ENCODE measurements at regions not wholly inside any gene's neighbourhood (a gene's known extent, or its start where the extent isn't known, plus 50 kb on each side); places are given as distances from the start of the nearest gene placed in this dataset.

DNA sequence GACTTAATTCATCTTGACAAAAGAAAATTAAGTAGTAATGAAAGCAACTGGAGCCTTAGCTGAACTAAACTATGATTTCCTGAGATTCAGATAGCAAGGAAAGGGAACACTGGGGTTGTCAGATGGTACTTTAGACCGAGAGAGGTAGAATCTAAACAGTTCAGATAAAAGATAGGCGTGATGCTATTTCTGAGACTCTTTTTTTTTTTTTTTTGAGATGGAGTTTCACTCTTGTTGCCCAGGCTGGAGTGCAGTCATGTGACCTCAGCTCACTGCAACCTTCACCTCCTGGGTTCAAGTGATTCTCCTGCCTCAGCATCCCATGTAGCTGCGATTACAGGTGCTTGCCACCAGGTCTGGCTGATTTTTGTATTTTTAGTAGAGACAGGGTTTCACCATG is 279.9 kb upstream of the UMPS start:
- CTCF ChIA-PET (ENCODE audit: low intra/inter-chr PET ratio, low total read pairs) = no interaction called here
- no peak for ATAC-seq
- WGBS (ENCODE audit: low lambda C conversion rate) = 3% methylated on average over 3 of the region's 3 CpGs
- no peaks in the 10 kb centered on the region for H3K4me1 ChIP-seq (ENCODE audit: insufficient read depth, low read length)
- in situ Hi-C loops (cut with HindIII; ENCODE audit: extremely low pct_ligation_motif_present, low pct_unique_long_range_greater_than_20kb) = no loop called here
- no peaks in the 10 kb centered on the region for H3K9me3 ChIP-seq (ENCODE audit: low read length)
- no peak overlapping the region for H2AFZ ChIP-seq (ENCODE audit: low read length)
- H3K4me3 ChIP-seq (replicated peaks in 1 of 3; ENCODE audit: insufficient read depth in 1 of 3, low read depth in 2 of 3, low read length in 3 of 3) = no peak overlapping the region
- FAIRE-seq = no peak
- H3K4me2 ChIP-seq (ENCODE audit: low read depth, low read length) = no peak overlapping the region
- POLR2A ChIA-PET = no interaction called here
- DNase-seq (ENCODE audit: low spot score) = no peak
- no peaks in the 10 kb centered on the region for H3K79me2 ChIP-seq (ENCODE audit: insufficient read depth, low read length)
- H3K9ac ChIP-seq (ENCODE audit: insufficient read depth, low read depth, low read length) = no peak overlapping the region
- peaks cover 0 to 7% of the 10 kb centered on the region in 2 experiments; a peak in 2 of 5 replicates for H3K27me3 ChIP-seq (ENCODE audit: control insufficient read depth in 1 of 2, insufficient read depth in 2 of 2, low read length in 2 of 2)
- no peaks in the 10 kb centered on the region for H4K20me1 ChIP-seq (ENCODE audit: insufficient read depth, low read length)
- H3K36me3 ChIP-seq (replicated peaks in 1 of 2; ENCODE audit: control insufficient read depth in 1 of 2, insufficient read depth in 2 of 2, low read length in 2 of 2) = no peaks in the 10 kb centered on the region
- intact Hi-C loops (cut with micrococcal nuclease; ENCODE audit: unreplicated experiment) = no loop called here
- no TSS peak for BruUV-seq (replicated peaks)
- no peak overlapping the region for H3K27ac ChIP-seq (ENCODE audit: extremely low read length, insufficient read depth, low read length)
- TF ChIP-seq RAD51 (IDR thresholded peaks at IDR 0.05; ENCODE audit: borderline replicate concordance) (no peak), ZNF792 (CRISPR knock-in tag; IDR thresholded peaks at IDR 0.05) (no peak), ZNF678 (CRISPR knock-in tag; IDR thresholded peaks at IDR 0.05) (no peak), SYNCRIP (IDR thresholded peaks at IDR 0.05; ENCODE audit: insufficient read depth, low read depth, low read length) (no peak), JARID2 (CRISPR knock-in tag; IDR thresholded peaks at IDR 0.05; ENCODE audit: insufficient replicate concordance) (no peak), USF2 (IDR thresholded peaks at IDR 0.05; ENCODE audit: low read depth, low read length) (no peak), USF2 (CRISPR knock-in tag; IDR thresholded peaks at IDR 0.05; ENCODE audit: borderline replicate concordance) (no peak), ZNF776 (CRISPR knock-in tag; IDR thresholded peaks at IDR 0.05) (no peak), ELF4 (CRISPR knock-in tag; IDR thresholded peaks at IDR 0.05; ENCODE audit: borderline replicate concordance) (no peak), ZFP91 (CRISPR knock-in tag; IDR thresholded peaks at IDR 0.05; ENCODE audit: borderline replicate concordance) (no peak), ZNF10 (CRISPR knock-in tag; IDR thresholded peaks at IDR 0.05; ENCODE audit: borderline replicate concordance, low read depth) (no peak), ZNF773 (CRISPR knock-in tag; IDR thresholded peaks at IDR 0.05; ENCODE audit: borderline replicate concordance) (no peak)
- TF ChIP-seq, protein P1, sequence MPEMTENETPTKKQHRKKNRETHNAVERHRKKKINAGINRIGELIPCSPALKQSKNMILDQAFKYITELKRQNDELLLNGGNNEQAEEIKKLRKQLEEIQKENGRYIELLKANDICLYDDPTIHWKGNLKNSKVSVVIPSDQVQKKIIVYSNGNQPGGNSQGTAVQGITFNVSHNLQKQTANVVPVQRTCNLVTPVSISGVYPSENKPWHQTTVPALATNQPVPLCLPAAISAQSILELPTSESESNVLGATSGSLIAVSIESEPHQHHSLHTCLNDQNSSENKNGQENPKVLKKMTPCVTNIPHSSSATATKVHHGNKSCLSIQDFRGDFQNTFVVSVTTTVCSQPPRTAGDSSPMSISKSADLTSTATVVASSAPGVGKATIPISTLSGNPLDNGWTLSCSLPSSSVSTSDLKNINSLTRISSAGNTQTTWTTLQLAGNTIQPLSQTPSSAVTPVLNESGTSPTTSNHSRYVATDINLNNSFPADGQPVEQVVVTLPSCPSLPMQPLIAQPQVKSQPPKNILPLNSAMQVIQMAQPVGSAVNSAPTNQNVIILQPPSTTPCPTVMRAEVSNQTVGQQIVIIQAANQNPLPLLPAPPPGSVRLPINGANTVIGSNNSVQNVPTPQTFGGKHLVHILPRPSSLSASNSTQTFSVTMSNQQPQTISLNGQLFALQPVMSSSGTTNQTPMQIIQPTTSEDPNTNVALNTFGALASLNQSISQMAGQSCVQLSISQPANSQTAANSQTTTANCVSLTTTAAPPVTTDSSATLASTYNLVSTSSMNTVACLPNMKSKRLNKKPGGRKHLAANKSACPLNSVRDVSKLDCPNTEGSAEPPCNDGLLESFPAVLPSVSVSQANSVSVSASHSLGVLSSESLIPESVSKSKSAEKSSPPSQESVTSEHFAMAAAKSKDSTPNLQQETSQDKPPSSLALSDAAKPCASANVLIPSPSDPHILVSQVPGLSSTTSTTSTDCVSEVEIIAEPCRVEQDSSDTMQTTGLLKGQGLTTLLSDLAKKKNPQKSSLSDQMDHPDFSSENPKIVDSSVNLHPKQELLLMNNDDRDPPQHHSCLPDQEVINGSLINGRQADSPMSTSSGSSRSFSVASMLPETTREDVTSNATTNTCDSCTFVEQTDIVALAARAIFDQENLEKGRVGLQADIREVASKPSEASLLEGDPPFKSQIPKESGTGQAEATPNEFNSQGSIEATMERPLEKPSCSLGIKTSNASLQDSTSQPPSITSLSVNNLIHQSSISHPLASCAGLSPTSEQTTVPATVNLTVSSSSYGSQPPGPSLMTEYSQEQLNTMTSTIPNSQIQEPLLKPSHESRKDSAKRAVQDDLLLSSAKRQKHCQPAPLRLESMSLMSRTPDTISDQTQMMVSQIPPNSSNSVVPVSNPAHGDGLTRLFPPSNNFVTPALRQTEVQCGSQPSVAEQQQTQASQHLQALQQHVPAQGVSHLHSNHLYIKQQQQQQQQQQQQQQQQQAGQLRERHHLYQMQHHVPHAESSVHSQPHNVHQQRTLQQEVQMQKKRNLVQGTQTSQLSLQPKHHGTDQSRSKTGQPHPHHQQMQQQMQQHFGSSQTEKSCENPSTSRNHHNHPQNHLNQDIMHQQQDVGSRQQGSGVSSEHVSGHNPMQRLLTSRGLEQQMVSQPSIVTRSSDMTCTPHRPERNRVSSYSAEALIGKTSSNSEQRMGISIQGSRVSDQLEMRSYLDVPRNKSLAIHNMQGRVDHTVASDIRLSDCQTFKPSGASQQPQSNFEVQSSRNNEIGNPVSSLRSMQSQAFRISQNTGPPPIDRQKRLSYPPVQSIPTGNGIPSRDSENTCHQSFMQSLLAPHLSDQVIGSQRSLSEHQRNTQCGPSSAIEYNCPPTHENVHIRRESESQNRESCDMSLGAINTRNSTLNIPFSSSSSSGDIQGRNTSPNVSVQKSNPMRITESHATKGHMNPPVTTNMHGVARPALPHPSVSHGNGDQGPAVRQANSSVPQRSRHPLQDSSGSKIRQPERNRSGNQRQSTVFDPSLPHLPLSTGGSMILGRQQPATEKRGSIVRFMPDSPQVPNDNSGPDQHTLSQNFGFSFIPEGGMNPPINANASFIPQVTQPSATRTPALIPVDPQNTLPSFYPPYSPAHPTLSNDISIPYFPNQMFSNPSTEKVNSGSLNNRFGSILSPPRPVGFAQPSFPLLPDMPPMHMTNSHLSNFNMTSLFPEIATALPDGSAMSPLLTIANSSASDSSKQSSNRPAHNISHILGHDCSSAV (CRISPR knock-in tag; IDR thresholded peaks at IDR 0.05; ENCODE audit: borderline replicate concordance) = no peak

Measured in HepG2 (cell line).